MM.1S (cell line): ENCODE measurements at regions not wholly inside any gene's neighbourhood (a gene's known extent, or its start where the extent isn't known, plus 50 kb on each side); places are given as distances from the start of the nearest gene placed in this dataset.

ENCODE experiments used
- CTCF ChIP-seq: fragments of 300-600 bp; sonication (generic); IDR thresholded peaks from 2 replicates; pipeline ENCODE4 v1.5.1; 2016; ENCODE audit warnings: antibody characterized with exemption, low read length, mixed read lengths
- EZH2 ChIP-seq: fragments of 300-600 bp; sonication (generic); optimal IDR thresholded peaks from 2 replicates; pipeline ENCODE3; 2017; ENCODE audit warnings: low read depth, mild to moderate bottlenecking, antibody characterized with exemption, low read length, mixed read lengths
- EZH2phosphoT487 ChIP-seq: fragments of 300-600 bp; sonication (generic); IDR thresholded peaks from 2 replicates; pipeline ENCODE4 v1.6.1; 2018; ENCODE audit warnings: antibody characterized with exemption, low read length

GRCh38 chr5:103721183-103721582, 158.6 kb upstream of the NUDT12 start:
- TF ChIP-seq CTCF, result no peak
- TF ChIP-seq EZH2phosphoT487, result no peak
- TF ChIP-seq EZH2, result no peak
